ENCODE measurements at regions not wholly inside any gene's neighbourhood (a gene's known extent, or its start where the extent isn't known, plus 50 kb on each side); places are given as distances from the start of the nearest gene placed in this dataset.

DNA sequence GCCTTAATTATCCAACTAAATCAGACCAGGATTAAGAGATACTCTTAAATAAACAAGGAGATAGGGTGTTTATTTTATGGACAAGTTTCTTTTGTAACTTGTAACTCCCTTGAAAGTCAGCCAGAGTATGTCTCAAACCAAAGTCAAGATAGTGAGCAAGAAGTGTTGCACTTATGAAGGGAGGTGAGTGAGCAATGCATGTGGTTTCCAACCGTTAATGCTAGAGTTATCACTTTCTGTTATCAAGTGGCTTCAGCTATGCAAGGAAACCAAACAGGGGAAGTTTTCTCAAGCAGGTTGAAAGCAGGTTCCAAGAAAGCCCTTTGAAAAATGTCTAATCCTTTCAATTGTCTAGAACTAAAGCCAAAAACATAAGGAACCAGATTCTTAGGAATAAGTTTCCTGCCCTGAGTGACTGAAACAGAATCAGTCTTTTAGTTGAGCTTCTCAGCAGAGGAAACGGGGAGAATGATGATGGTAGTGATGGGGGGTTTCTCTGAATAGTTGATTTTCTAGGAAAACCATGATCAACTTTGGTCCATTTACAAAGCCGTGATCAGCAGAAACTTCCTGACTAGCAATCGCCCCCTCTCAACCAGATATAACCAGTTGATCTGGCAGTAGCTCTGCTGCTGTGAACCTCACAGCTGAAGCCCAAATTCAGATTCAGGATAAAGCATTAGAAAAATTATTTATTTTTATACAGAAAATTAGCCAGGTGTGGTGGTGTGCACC is 128.4 kb downstream of the DAD1 start:
- no peak for DNase-seq (ENCODE audit: extremely low read depth, low read depth, low spot score)

- DNase-seq (ENCODE audit: extremely low read depth, low read depth, low spot score), result no peak
These were observed 130.3 kb downstream of the DAD1 start for GRCh38 chr14:22458737-22459136.

- DNase-seq (ENCODE audit: extremely low read depth, low read depth, low spot score), result no peak
These were observed 131.9 kb downstream of the DAD1 start for GRCh38 chr14:22456998-22457594.

GRCh38 chr14:22456421-22456820 is 132.6 kb downstream of the DAD1 start:
- no peak for DNase-seq (ENCODE audit: extremely low read depth, low read depth, low spot score)

DNA sequence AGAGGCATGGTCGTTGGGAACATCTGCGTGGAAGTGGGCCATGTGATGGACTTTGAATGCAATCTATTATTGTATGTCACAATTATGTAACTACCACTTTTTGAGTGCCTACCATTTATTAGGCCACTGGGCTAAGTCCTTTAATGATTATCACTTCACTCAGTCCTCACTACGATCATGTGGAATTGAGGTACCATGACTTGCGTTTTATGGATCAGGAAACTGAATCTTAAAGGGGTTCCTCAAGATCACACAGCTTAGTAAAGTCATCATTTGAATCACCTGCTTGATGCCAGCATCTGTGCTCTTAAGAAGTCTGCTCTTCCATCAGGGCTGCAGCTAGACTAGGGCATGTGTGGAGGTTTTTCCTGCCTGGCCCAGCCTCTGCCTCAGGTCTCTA is 136.7 kb downstream of the DAD1 start:
- DNase-seq (ENCODE audit: extremely low read depth, low read depth, low spot score), result no peak

GRCh38 chr14:22450266-22450665 is 138.8 kb downstream of the DAD1 start:
- DNase-seq (ENCODE audit: extremely low read depth, low read depth, low spot score), result no peak

DNA sequence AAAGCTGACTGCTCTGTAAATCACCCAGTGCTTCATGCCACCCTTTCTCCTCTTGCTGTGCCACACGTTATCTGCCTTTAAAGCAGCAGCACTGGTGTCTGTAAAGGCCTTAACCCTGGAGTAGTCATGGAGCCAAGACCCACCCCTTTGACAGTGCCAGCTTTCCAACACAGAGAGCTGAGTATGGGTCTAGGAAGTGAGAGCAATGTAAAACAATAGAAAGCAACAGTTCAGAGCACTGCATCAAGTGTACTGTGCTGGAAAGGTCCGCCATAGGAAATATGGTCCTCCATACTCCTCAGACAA is 139.5 kb downstream of the DAD1 start:
- no peak for DNase-seq (ENCODE audit: extremely low read depth, low read depth, low spot score)

DNA sequence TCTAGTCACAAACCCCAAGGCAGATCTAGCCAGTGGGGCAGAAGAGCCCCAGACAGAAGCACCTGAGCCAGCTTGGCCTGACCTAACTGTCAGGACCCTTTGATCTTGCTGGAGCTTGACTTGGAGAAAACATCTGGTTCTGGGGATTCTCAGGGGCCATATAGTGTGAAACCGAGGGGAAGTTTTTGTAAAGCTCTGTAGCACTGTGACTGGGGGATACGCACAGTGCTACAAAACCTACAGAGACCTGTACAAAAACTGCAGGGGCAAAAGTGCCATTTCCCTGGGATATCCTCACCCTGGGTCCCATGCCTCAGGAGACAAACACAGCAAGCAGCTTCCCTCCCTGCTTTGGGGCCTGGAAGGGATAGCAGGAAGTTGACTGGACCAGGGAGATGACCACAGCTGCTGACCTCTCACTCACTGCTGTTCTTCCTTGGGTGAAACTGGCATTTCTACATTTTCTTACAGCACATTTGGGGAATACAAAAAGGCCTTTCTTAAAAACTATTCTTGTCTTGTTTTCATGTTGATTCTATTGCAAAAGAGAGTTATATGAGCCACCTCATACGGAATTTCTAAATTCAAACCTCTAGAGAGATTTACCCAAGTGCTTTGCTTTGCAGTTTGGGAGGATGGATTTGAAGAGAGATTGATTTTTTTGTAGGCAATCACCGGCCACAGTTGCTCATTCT is 140.0 kb downstream of the DAD1 start:
- no peak for DNase-seq (ENCODE audit: extremely low read depth, low read depth, low spot score)

- no peak for DNase-seq (ENCODE audit: extremely low read depth, low read depth, low spot score)
These were observed 140.8 kb downstream of the DAD1 start for GRCh38 chr14:22448035-22448904.

GRCh38 chr14:22438742-22439141 is 150.3 kb downstream of the DAD1 start:
- DNase-seq (ENCODE audit: extremely low read depth, low read depth, low spot score), result no peak

GRCh38 chr14:22434901-22435550 is 154.0 kb downstream of the DAD1 start:
- DNase-seq (ENCODE audit: extremely low read depth, low read depth, low spot score), result no peak

DNA sequence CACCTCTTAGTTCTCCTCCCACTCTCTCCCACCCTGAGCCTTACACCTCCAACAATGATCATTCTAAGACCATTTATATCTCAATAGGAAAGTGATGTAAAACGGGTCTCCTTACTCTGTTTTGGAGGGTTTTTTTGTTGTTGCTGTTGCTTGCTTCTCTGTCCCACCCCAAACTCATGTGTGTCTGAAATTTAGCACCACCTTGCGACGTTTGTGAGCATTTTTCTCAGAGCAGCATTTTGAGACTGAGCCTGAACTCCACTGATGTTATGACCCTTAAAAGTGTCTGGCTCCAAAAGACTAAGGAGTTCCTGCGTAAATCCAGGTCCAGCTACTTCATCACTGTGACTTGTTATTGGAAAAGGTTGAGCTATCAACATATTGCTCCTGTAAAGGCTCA is 155.0 kb downstream of the DAD1 start:
- DNase-seq (ENCODE audit: extremely low read depth, low read depth, low spot score), result no peak

DNA sequence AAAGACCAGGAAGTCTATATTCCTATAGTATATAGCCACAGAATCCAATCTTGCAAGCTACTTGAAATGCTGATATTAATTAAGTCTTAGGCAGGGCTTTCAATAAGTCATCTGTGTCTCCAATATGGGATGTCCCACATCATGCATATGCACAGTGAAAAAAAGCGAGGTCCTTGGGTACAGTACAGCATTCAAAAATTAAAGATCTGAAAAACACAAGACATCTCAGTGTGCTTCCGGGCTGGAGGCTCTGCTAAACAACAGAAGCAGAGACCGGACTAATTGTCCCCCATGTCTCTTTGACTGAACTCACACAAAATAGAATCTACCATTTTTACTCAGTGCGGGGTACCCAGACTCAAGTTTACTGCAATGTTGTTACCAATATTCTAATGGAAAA is 156.0 kb downstream of the DAD1 start:
- DNase-seq (ENCODE audit: extremely low read depth, low read depth, low spot score), result no peak

GRCh38 chr14:22432348-22432976 is 156.6 kb downstream of the DAD1 start:
- DNase-seq (ENCODE audit: extremely low read depth, low read depth, low spot score), result peak; percentile 97

DNA sequence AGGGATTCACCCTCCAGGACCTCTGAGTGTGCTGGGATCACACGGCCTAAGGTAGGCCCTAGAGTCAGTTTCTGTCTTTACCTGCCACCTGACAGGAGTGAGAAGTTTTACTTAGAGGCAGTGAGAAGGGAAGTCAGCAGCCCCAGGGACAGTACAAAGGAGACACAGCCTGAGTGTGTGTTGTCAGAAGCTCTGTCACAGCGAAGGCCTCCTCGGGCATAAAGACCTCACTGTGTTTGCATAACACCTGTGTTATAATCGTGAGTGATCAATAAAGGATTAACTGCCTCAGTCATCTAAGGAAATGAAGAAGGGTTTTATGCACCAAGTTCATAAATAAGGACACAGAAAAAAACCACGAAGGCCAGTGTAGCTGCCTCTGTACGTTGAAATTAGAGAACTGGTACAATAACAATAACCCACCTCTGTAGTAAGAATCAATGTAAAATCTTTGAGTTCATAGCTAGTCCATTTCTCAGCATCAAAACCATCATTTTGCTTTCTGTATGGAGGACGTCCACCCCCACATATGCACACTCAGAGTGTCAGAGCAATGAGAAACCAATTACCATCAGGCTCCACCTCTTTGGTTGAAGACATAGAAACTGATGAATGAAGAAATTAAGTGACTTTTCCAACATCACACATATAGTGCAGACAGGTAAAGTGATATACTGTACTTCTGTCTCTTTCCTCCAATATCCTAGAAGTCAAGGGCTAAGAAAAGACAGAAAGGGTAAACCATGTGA is 159.3 kb downstream of the DAD1 start:
- no peak for DNase-seq (ENCODE audit: extremely low read depth, low read depth, low spot score)

DNA sequence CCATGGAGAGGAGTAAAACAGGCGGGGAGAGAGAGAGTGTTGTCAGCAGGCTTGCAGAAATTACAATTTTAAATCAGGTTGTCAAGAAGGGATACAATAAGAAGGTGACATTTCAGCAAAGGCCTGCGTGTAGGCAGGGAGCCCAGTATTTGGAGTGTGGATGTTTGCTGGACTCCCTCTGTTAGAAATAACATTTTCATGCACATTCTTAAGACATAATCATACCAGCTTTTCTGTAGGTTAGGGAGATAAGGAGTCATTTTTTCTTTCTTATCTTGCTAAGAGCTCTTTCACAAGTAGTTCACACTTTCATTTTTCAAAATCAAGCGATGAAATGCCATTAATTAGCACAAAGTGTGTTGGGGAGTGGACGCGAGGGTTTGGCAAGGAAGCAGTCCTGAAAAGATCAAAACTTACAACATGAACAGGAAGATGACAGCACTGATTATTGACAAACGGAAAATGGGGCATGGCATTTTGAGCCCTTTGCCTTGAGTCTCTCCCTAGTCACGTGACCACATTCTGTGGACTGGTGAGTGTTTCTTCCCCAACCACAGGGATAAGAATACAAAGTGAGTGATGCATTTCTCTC is 160.2 kb downstream of the DAD1 start:
- DNase-seq (ENCODE audit: extremely low read depth, low read depth, low spot score), result peak; percentile 50

GRCh38 chr14:22427771-22428231 is 161.2 kb downstream of the DAD1 start:
- no peak for DNase-seq (ENCODE audit: extremely low read depth, low read depth, low spot score)

DNA sequence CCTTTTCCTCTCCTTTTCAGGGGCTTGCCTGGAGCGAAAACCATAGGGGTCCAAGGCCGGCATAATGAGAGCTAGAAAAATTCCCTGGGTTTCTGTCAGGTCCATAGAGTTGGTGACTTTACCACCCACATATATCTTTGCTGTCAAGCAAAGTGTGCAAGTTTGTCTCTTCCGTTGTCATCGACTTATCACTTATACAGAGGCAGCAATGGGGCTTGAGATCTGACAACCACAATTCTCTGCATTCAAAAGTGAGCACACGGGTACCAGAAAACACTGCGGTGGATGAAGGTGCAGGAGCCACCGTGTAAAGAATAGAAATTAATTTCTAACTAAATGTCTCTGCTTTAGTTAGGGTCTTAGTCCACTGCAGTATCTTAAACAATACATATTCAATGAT is 162.3 kb downstream of the DAD1 start:
- no peak for DNase-seq (ENCODE audit: extremely low read depth, low read depth, low spot score)

DNA sequence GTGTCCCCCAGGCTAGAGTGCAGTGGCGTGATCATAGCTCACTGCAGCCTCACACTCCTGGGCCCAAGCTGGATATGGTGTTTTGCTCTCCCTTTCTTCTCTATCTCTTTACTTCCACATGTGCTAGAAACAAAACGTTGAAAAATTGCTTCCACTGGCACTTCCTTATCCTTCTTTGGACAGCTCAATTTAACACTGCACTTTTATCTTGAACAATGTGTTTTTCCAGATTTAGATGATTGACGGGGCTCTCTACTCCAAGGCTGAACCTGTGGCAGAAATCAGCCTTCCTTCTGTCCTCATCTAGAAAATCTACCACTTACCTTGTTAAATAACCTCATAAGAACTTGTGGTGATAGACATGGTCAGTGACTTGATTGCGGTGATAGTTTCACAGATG is 165.1 kb downstream of the DAD1 start:
- no peak for DNase-seq (ENCODE audit: extremely low read depth, low read depth, low spot score)
